ENCODE measurements at regions not wholly inside any gene's neighbourhood (a gene's known extent, or its start where the extent isn't known, plus 50 kb on each side); places are given as distances from the start of the nearest gene placed in this dataset.
"Not testable (repeated sequence)": the region's sequence is repeated elsewhere in the genome, so short reads cannot be mapped to it uniquely, and the experiment has no call there.

DNA sequence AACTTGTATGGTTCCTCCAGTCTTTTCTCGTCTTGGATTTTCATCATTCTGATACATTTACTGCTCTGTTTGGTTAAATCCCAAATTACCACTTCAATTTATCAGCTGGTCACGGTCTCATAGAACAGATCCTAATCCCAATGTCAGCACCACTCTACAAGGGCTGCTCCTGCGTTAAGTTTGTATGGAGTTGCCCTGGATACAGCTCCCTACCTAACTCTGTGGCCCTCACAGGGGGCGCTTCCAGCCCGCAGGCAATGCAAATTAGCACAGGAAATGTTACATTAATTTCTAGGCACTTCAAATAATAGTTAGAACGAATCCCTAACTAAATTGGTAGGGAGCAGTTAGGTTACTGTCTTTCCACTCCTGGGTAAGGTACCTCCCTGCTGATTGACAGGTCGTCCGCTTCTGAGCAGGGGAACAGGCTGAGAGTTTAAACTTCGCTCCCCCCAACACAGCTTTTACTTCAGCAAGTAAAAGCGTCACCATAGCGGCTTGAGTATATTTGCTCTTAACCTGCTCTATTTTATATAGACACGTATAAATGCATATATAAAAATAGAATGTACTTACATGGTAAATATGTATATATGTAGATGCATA is 238.5 kb upstream of the FANCL start:
- DNase-seq (ENCODE audit: extremely low read depth, low read depth): no peak

DNA sequence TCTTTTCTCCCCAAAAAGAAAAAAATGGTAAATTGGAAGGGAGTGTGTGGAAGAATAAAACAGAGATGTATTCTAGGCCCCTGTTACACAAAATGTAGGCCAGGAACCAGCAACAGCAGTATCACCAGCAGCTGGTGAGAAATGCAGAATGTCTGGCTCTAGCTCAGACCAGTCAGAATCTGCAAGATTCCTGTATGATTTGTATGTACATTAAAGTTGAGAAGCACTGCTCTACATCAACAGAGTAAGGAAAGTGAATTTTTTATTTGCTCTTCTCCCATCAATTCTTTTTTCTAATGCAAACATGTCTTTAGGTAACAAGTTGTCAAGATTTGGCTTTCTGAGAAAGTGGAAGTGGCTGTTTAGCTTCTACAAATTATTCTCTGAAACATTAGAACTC is 235.4 kb upstream of the FANCL start:
- DNase-seq (ENCODE audit: extremely low read depth, low read depth): no peak

DNA sequence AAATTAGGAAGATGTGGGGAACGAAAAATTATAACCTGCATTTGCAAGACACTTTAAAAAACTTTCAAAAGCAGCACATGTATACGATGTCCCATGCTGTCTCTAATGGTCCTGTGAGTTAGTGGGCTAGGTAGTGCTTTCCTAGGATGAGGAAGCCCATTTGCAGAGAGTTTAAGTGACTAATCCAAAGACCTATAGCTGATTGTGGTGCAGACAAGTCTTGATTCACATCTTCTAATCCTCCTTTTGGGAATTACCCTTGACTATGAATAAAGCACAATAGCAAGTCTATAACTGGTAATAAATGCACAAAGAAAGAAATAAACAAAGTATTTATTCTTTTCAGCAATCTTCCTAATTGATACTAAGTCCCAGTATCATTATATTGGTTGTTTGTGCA is 234.6 kb upstream of the FANCL start:
- DNase-seq (ENCODE audit: extremely low read depth, low read depth): no peak

DNA sequence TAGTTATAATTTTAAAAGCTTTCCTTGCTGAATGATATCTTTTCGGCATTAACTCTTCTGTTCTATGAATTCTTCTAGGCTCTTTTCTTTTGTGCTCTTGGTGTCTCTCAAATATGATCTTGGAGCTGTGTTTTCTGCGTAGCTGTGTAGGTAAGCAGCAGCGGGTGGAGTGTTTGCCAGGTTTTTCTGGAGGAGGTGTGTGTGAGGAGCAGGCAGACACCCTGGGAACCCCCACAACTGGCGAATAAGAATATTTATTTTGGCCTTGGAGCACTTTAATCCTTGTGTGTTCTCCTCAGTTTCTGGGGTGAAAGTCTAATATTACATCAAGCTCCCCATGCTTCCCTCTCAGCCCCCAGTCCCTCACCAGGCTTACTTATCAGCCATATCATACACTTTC is 232.0 kb upstream of the FANCL start:
- no peak for DNase-seq (ENCODE audit: extremely low read depth, low read depth)

DNA sequence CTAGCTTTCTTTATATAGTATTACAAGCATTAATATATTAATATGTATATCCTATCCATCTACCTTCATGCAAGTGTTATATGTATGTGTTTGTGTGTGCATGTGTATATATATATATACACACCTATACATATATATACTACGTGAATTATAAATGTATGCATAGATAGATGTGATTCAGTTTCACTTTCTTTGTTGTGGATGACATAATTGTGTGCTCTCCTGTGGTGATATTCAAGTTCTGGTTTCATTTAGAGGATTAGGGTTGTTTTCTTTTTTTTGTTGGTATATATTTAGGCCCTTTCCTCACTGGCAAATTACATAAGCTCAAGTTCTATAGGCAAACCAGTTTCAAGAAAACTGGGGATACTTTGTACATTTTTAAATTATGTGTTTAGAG is 225.7 kb upstream of the FANCL start:
- DNase-seq (ENCODE audit: extremely low read depth, low read depth): no peak

DNA sequence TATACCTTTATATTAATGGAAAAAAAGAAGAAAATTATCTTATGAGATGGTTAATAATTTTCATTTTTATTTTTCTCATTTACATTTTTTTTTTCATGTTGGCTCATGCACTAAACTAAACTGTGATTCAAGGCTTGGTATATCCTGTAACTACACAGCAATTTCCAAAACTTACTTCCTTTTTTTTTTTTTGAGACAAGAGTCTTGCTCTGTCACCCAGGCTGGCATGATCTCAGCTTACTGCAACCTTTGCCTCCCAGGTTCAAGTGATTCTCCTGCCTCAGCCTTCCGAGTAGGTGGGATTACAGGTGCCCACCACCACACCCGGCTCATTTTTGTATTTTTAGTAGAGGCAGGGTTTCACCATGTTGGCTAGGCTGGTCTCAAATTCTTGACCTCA is 224.9 kb upstream of the FANCL start:
- DNase-seq (ENCODE audit: extremely low read depth, low read depth): not testable (repeated sequence)

DNA sequence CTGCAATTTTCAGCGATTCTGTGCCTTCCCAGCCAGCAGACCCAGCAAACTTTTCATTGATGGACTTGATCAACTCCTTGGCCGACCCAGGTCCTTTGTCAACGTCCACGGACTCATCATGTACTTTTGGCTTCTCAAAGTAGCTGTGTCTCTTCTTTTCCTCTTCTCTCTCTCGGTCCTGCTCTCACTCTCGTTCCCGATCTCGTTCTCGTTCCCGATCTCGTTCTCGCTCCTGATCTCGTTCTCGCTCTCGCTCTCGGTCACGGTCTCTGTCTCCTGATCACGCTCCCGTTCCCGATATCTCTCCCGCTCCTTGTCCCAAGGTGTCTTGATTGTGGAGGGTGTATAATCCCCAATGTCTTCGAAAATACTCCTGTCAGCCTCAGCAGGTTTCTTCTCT is 219.5 kb upstream of the FANCL start:
- DNase-seq (ENCODE audit: extremely low read depth, low read depth): no peak

DNA sequence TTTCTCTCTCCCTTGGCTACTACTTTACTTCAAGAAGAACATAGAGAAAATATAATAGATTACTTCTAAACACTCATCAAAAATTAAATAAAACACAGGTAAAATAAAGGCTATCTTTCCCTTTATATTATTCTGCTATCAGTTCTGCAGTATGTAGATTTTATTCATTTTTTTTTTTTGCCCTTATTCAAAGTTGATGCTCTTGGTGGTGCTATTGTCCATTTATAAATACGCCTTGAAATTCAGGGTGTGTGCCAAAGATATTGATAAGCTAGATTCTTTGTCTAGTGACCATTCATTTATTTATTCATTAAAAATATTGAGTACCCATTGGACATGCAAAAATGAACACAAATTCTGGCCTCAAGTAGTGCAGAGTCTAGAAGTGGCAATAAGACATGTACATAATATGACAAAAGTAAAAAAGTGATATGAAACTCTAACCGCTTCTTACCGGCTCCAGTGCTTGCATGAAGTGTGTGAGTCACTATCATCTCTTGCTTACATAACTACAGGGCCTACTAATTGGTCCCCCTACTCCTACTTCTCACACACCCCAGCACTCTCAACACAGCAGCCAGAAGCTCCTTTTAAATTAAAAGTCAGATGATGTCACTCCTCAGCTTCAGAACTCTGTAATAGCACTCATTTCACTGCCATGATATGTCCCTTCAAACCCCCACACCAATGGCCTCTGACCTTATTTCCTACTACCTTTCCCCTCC is 208.3 kb upstream of the FANCL start:
- DNase-seq (ENCODE audit: extremely low read depth, low read depth): no peak

DNA sequence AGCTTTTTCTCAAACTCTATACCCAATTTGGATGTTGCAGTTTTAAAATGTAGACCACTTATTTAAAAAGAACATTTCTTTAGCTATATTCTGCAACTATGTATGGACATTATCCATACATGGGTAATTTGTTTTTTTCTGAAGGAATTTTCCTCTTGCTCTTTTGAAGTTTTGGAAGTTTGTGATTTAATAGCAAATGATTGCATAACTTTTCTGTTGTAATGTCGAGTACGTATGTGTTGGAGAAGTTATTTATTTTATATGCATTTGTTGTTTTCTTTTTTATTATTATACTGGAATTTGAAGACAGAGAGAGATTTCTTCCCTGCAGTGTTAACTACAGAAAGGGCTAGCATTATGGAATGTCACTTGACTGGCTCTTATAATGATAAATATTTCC is 207.7 kb upstream of the FANCL start:
- no peak for DNase-seq (ENCODE audit: extremely low read depth, low read depth)

DNA sequence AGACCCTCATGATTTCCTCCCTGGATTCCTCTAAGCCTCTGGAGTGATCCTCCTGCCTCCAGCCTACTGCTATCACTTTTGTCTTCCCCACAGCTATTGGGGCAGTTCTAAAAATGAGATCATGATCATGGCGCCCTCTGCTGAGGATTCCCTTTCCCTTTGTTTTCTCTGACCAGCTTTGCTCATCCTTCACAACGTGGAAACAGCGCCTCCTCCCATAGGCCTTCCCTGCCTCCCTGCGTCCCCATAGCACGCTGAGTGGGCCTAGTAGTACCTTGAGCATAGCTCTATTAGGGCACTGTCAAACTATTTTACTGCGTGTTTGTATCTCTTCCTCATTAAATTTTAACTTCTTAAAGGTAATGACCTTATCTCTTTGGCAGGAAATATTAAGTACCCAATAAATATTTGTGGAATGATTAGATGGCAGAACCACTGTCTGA is 207.0 kb upstream of the FANCL start:
- peak; percentile 85 for DNase-seq (ENCODE audit: extremely low read depth, low read depth)

DNA sequence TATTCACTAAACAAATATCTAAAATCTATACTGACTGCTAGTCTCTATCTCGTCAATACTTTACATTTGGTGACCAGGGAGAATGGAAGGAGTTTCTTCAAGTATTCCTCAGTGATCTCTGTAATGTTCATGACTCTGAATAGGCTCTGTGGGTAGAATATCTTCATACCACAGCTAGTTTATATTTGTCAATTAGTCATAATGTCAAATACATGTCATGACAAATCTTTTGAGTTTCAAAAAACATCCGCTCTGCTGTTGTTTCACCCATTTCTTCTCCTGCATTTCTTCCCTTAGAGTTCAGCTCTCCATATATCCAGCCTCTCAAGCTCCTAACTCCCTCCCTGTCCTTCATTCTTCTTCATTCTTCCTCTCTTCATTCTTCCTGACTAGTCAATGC is 206.5 kb upstream of the FANCL start:
- DNase-seq (ENCODE audit: extremely low read depth, low read depth): no peak

DNA sequence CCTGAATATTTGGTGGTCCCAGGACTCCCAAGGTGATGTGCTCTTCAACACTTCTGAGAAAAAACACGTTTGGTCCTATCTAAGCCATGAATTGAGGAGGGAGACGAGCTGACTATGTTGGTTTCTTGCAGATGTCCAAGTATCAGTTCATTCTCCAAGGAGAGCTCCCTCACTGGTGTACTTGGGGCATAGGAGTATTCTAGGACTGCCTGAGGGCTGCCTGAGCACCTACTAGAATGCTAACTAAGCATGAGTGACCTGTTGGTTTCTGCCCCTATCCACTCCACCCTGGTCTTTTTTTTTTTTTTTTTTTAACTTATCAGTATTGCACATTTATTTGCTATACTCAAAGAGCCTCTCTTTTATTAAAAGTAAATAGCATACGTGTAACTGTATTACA is 200.5 kb upstream of the FANCL start:
- DNase-seq (ENCODE audit: extremely low read depth, low read depth): no peak

DNA sequence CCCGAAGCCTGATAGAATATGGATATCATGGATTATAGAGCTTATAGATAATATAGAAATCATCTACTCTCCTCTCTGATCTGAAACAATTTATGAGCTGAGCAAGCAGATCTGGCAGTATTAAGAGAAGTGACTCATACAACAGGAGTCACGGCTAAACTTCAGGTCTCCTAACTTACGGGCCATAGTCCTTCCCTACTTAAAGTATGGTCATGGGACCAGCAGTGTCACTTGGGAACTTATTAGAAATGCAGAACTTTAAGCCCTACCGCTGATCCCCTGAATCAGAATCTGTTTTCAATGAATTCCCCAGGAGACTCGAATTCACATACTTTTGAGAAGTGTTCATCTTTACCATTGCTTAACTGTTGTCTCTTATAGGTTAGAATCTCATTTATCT is 195.7 kb upstream of the FANCL start:
- DNase-seq (ENCODE audit: extremely low read depth, low read depth): no peak

DNA sequence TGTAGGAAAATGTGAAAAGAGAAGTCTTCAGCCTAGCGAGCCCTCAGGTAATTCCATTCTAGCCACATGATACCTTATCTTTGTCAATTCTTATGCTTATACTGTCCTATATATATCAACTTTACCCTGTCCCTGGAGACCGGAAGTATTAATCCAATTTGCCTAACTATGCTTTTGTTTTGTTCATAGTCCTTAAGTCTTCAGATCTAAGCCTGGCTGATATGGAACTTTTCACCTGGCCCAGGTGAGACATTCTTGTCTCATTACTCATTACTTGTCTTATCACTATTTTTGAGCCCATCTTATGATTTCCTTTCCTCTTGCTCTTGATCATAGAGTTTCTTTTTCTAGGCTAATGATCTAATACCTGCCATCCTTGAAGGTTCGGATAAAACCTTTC is 194.1 kb upstream of the FANCL start:
- DNase-seq (ENCODE audit: extremely low read depth, low read depth): no peak

DNA sequence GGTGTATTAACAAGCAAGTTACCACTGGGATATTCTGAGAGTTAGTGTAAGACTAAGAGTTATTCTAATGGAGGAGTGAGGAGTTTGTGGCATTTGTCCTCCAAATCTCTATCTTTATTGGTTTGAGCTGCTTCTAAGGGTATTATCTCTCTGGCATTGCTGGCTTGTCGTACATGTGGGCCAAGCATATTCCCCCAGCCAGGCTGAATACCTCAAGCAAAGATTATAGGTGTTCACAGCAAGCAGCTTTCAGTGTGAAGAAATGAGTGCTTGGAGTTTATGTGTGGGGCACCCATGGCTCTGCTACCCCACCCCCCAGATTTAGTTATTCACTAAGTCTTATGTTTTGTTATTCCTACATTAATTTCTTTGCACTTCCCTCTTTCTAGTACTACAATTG is 193.6 kb upstream of the FANCL start:
- DNase-seq (ENCODE audit: extremely low read depth, low read depth): no peak

DNA sequence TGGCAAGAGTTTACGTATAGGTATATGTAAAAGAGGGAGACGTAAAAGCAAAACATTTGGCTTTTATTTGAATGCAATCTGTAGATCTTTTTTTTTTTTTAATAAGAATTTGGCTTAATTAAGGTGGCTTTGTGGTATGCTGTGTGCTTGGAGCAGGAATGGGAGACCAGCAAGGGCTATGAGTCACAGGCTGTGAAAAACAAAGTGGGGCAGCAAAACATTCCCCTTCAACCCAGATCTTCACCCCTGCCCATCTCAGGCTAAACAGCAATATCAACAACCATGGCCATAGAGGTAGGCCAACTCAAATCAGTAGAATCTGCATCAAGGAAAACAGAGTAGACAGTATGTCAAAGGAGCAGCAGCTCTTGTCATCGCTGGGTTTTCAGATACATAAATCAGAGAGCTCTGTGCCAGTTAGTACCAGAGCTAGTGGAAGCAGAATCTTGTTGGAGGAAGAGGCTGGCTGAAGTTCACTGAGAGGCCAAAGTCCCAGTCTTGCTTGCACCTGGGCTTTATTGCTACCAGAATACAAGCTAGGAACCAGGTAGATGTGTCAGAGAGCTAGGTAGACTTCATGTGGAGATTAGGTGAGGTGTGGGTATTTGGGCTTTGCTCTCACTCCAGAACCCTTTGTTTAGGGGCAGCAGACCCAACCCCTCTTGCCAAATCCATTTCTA is 191.5 kb upstream of the FANCL start:
- DNase-seq (ENCODE audit: extremely low read depth, low read depth): no peak

DNA sequence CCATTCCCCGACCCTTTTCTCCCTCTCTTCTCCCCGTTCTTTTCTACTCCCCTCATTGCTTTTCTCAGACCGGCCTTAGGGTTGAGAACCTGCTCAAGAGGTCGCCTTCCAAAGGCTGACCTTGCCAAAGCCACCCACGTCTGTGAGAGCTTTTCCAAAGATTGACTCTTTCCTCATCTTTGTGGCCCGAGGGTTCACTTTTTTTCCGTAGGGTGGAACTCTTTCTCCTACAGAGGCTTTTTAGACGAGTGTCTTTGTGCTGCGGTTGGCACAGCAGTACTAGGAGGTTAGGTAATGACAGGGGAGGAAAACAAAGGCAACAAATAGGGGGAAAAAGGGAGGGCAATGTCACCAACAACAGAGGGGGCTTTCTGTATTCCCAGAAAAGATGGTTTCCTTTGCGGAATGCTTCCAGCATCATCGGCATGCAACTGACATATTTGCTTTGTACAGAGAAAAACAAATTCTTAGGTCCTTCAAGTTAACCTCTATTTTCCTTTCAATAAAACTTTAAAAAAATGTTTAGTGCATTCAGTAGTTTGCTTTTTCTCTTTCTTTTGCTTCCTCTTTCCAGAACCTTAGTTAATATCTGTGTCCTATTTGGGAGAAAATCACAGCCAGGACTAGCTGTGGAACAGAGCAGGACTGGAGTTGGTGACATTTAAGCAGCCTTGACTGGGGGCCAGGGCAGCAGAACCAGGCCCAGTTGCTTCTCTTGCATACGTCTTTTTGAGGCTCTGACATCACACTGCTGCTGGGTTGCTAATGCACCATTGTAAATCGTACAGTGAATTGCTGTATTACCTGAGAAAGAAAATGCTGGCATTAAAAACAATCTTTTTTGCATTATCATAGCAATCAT is 188.1 kb upstream of the FANCL start:
- no peak for DNase-seq (ENCODE audit: extremely low read depth, low read depth)

DNA sequence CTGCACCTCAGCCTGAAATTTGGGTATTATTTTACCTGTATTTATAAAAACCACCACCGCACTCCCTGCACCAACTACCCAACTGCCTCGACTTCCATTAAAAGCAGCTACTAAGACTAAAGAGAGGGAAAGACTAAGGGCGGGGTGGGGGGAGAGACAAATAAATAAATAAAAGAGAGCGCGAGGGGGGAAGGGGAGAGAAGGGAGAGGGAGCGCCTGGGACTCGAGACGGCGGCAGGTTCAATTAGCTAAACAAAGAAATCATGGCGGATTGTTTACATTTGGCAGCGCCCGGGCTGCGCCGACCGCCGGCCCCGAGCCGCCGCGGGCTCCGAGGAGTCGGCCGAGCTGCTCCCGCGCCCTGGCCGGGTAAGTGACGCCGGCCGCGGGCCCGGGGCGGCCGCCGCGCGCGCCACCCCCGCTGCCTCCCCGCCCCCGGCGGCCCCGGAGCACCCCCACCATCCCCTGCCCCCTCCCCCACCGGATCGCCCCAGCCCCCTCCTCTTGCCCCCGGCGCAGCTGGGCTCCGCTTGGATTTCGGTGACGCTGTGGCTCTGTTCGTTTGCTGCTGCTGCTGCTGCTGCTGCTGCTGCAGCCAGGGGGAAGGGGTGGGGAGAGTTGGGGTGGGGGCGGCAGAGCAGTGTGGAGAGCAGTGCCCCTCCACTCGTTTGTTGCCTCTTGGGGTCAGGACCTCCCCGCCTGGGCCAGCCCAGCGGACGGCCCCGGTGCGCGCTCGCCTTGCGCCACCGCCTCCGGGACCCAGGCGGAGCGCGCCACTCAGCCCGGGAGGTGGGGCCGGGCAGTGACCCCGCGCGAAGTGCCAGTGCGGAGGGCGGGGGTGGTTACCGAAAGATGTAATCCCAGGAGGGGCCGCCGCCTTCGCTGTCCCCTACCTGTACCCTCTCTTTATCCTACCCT is 187.2 kb upstream of the FANCL start:
- DNase-seq (ENCODE audit: extremely low read depth, low read depth): peak; percentile 11

DNA sequence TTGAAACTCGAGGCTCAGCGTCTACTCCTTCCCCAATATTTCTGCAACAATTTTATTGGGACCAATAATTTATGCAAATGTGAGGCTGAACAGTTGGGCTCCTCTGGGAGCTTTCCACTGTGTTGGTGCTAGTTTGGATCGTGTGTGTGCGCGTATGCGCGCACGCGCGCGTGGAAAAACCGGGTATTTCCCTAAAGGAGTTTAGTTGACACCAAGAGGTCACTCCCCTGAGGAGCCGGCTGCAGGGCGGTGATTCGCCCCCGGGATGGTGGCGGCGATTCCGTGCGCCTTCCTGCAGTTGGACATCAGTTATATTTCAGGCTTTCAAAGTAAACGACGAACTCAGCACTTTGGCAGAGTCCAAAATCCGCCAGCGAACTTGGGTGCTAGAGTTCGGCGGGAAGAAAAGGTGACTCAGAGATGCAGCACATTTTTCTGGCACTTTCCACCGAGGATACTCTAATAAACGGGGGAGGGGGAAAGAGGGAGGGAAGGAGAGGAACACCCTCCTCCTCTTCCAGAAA is 186.5 kb upstream of the FANCL start:
- DNase-seq (ENCODE audit: extremely low read depth, low read depth): peak; percentile 17

DNA sequence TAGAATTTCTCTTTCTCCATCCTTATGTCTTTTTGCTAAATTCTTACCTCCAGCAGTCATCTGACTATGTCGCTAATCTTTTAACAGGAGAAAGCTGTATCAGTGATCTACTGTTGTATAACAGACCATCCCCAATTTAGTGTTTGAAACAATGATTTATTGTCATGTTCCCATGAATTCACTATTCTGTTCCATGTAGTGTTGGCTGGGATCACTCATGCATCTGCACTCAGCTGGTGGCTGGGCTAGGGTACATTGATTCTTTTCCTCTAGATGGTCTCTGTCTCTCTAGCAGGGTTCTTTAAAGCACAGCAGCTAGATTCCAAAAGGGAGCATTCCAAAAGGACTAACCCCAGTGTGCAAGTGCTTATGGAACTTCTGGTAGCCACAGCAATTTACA is 184.2 kb upstream of the FANCL start:
- no peak for DNase-seq (ENCODE audit: extremely low read depth, low read depth)

Measured in NCI-H460 (cell line).